Adrenal gland (tissue), 5 donors: ENCODE measurements at regions not wholly inside any gene's neighbourhood (a gene's known extent, or its start where the extent isn't known, plus 50 kb on each side); places are given as distances from the start of the nearest gene placed in this dataset.

ENCODE experiments used
- CTCF ChIP-seq, 6 experiments: fragments of 450-650 bp in 4 of 6; fragments of 200-600 bp in 2 of 6; sonication (generic) in 1 of 6; IDR thresholded peaks; 1 replicate in 5 of 6; 2 replicates in 1 of 6; pipeline versions ENCODE4 v1.5.1 to v1.8.0; 2016 to 2021; ENCODE audit warnings: antibody characterized with exemption in 6 of 6, mild to moderate bottlenecking in 2 of 6, moderate library complexity in 1 of 6
- POLR2A ChIP-seq, 2 donors: fragments of 450-650 bp; IDR thresholded peaks; one replicate each; pipeline ENCODE4 v1.6.1; 2017; ENCODE audit warnings: antibody characterized with exemption in 2 of 2, mild to moderate bottlenecking in 2 of 2, moderate library complexity in 1 of 2
- donor health status: DM: no; HTN: no; CAD: no.

- TF ChIP-seq CTCF (IDR thresholded peaks at IDR 0.05) (no peak), POLR2A (IDR thresholded peaks at IDR 0.05) (no peak)
Measured at GRCh38 chr6:14583826-14584225, 466.3 kb downstream of the CD83 start.
